ENCODE measurements at regions not wholly inside any gene's neighbourhood (a gene's known extent, or its start where the extent isn't known, plus 50 kb on each side); places are given as distances from the start of the nearest gene placed in this dataset.
"Not testable (repeated sequence)": the region's sequence is repeated elsewhere in the genome, so short reads cannot be mapped to it uniquely, and the experiment has no call there.

DNA sequence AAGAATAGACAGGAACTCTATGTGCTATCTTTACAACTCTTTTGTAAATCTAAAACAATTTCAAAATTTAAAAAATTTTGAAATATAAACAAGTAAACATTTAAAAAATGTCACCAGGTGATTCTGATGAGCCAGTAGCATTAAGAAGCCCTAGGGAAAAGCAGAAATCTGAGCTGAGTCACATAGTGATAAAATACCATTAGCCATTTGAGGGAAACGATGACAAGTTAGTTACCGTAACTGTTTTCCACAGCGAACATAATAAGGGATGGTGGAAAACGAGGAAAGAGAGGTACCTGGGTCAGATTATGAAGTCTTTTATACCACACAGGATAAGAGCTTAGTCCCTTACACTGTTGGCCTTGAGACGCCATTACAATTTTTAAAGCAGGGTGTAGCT, 55.5 kb downstream of the PRR15 start:
- no peak for DNase-seq

DNA sequence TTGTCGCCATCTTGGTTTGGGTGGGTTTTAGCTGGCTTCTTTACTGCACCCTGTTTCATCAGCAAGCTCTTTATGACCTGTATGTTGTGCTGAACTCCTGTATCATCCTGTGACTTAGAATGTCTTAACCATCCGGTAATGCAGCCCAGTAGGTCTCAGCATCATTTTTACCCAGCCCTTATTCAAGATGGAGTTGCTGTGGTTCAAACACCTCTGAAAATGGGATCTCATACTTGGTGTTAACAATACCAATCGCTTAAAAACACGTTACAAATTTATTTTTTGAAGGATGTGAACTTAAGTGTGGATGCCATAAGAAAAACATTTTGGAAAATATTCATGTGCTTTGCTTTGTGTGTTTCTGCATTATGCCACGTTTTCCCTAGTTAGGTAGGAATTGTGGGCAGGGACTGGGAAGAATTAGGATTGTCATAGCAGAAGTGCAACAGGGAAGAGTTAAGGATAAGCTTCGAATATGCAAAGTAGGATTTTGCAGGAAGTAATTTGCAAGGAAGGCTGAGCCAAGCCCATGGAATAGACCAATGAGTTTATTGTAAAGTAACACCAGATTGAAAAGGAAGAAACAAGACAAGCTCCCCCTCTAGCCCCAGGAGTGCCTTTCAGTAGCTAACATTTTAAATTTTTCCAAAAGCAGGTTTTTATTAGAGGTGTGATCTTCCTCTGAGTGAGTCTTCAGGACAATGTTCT, 56.4 kb downstream of the PRR15 start:
- no peak for DNase-seq

GRCh38 chr7:29620556-29620930, 56.9 kb downstream of the PRR15 start:
- DNase-seq, result no peak

GRCh38 chr7:29622335-29623265, 59.0 kb downstream of the PRR15 start:
- no peak for DNase-seq

DNA sequence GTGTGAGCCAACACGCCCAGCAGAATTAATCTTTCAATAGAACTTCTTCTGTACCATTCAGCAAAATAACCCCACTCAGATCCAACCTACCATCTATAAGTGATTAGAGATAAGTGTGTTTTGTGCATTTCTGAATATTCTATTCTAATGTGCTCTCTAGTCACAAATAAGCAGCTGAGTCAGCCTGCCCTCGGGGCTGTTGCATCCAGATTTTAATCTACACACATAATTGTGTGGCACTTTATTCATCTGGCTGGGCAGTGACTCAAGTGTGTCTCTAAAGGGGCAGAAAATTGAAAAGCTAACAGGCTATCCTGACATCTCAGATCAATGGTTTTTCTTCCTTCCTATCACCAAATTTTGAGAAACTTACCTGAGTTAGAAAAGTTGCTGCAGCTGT, 60.3 kb downstream of the PRR15 start:
- no peak for DNase-seq

- no peak for DNase-seq
These were observed 63.1 kb downstream of the PRR15 start for GRCh38 chr7:29626730-29627129.

DNA sequence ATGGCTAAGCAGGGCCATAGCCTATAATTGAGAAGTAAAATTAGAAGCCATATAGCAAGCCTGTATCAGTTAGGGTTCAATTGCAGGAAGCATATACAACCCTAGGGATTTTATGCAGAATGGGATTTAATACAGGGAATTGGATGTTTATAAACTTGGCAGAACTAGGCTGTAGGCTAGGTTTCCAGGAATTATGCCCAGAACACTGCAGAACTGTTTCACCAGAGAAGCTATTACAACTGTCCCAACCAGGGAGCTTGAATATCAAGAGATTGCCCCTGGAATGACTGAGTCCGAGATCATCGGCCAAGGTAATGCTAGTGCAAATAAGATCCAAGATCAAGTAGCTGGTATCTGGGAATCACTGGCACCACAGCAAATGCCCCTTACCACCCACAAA, 64.0 kb downstream of the PRR15 start:
- no peak for DNase-seq

DNA sequence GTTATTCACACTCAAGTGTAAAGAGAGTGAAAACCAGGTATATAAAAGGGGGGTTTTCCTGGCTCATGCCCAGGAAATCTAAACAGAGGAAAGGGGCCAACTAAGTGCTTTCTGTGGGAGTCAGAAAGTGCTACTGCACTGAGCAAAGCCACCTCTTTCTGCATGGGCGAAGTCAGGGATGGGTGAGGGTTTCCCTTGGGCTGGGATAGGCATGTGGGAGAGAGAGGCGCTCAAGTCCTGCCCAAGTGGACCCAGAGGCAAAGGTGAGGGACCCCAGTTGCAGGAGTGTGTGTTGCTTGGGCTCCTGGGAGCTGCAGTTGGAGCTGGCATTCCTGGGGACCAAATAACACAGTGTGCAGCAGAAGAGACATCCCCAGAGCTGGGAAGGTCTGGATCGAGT, 65.9 kb downstream of the PRR15 start:
- DNase-seq, result no peak

DNA sequence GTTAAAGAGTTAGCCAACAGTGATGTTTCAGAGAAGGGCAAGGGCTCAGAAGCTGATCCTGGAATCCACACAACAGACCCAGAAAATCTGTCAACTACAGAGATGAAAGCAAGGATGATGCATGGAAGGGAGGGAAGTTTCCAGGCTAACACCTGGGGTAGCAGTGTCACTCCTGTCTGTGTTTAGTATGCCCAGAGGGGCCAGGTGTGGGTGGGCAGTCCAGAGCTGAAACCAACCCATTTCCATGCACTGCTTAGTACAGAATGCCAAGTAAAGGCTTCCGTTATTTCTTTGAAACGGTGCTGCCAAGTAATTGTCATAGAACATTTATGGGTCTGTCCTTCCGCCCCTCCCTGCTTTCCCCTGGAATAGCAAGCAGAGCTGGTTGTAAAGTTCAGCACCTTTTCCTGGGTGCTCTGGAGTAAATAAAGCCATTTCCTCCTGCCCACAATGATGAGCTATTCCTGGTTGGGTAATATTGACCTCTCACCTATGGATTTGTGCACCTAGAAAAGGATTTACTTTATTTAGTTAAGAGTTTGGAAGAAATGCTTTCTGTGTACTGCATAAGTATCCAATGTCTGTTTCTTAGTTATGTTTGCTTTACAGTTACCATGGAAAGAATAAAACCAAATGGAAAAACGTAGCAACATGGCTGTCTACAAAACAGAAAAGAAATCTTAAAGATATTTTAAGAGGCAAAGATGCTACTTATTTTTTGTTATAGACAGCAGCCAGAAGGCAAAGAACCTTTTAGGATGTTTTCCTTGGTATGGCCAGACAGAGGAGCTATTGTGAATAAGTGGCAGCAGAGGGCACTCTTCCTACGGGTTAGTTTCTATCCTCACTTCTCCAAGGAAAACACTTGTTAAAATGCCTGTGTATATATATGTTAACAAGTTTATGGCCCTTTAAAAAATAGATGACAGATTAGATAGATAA, 71.7 kb downstream of the PRR15 start:
- DNase-seq, result not testable (repeated sequence)

GRCh38 chr7:29636009-29636351, 72.3 kb downstream of the PRR15 start:
- DNase-seq, result no peak

DNA sequence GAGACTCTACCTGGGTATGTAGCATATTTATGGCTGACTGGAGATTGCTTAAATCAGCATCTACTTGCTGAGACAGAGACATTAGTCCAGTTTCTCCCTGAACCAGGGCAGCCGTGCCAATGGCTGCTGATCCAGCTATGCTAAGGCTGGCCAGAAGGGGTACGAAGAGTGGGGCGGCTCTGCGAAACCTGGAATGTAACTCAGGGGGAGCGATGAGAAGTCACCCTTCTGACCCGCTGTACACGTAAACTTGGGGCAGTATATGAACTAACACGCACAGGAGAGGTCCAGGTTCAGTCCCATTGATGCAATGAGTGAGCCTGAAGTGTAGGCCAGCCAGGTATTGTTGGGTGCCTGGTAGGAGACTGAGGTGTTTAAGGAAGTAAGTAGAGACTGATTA, 73.7 kb downstream of the PRR15 start:
- no peak for DNase-seq

GRCh38 chr7:29638841-29639240, 75.2 kb downstream of the PRR15 start:
- DNase-seq, result not testable (repeated sequence)

- no peak for DNase-seq
These were observed 75.8 kb downstream of the PRR15 start for GRCh38 chr7:29639386-29639785.

- no peak for DNase-seq
These were observed 76.4 kb downstream of the PRR15 start for GRCh38 chr7:29639886-29640595.

DNA sequence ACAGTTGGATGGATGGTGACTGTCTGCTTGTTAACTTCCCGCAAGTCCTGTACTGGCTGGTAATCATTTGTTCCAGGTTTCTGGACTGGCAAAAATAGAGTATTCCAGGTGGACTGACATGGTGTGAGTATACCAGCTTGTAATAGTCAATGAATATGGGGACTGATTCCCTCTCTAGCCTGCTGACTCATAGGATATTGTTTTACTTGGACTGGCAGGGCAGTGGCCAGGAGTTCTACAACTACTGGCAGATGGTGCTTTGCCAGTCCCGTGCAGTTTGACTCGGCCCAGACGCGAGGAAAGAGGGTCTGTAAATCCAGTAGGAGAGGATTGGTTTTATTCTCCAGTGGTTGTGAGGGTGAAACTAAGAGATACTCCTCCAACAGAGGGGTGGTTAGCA, 78.0 kb downstream of the PRR15 start:
- DNase-seq, result no peak

- no peak for DNase-seq
These were observed 79.0 kb downstream of the PRR15 start for GRCh38 chr7:29642494-29643155.

- DNase-seq, result not testable (repeated sequence)
These were observed 82.5 kb downstream of the PRR15 start for GRCh38 chr7:29646116-29646515.

GRCh38 chr7:29647020-29647654, 83.5 kb downstream of the PRR15 start:
- no peak for DNase-seq

DNA sequence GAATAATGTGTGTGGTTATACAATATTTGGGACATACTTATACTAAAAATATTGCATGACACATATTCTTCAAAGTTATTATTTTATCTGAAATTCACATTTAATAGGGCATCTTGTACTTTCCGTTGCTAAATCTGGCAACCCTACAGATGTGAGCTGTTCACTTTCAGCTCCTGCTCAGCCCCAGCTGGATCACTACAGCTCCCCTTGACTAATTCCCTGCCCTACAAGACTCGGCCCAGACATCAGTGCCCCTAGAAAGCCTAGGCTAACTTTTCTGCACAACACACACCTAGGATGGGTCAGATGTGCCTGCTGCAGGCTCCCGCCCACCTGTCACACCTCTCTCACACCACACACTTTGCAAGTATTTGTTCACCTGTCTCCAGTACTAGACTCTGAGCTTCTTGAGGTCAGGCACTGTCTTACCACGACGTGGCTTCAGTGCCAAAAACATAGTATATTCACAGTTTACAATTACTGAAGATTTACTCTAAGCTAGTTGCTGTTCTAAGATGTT, 84.1 kb downstream of the PRR15 start:
- DNase-seq, result not testable (repeated sequence)

GRCh38 chr7:29649028-29649716, 85.5 kb downstream of the PRR15 start:
- DNase-seq, result no peak

DNA sequence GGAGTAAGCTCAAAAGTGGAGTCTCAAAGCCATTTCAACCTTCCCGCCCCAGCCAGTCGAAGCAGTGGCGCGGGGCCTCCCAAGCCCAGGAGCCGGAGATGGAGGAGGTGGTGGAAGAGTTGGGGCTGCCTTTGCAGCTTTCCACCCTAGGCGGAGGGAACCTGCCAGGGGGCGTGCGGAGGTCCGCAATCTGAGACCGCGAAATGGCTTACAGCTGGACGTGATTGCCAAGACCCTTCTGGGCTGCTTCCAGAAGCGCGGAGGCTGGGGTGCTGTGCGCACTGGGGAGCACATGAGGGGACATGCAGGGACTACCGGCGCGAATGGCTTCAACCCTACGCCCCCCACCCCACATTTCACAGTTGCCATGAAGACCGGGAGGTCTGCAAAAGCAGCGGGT, 86.2 kb downstream of the PRR15 start:
- no peak for DNase-seq

Measured in cortex of kidney (tissue), 1 donor.